Epidermal melanocyte (primary cell): ENCODE measurements at regions not wholly inside any gene's neighbourhood (a gene's known extent, or its start where the extent isn't known, plus 50 kb on each side); places are given as distances from the start of the nearest gene placed in this dataset.
"Not testable (repeated sequence)": the region's sequence is repeated elsewhere in the genome, so short reads cannot be mapped to it uniquely, and the experiment has no call there.

Experiments used
- DNase-seq: peaks from one replicate; pipeline ENCODE4 v3.0.0; 2011; ENCODE audit warnings: low spot score; ENCODE audit not compliant: insufficient read length

- DNase-seq = no peak
Observed at GRCh38 chr3:75118779-75119178, 504.3 kb upstream of the CNTN3 start.

- DNase-seq = no peak
Observed at GRCh38 chr3:75126556-75126955, 512.1 kb upstream of the CNTN3 start.

- DNase-seq = no peak
Observed at GRCh38 chr3:75129101-75129500, 514.6 kb upstream of the CNTN3 start.

- DNase-seq = no peak
Observed at GRCh38 chr3:75136100-75136897, 521.8 kb upstream of the CNTN3 start.

GRCh38 chr3:75138345-75138744 is 523.9 kb upstream of the CNTN3 start:
- DNase-seq = no peak

GRCh38 chr3:75140904-75141615 is 523.1 kb upstream of the FRG2C start:
- DNase-seq = no peak

- no peak for DNase-seq
Observed at GRCh38 chr3:75144406-75144805, 519.7 kb upstream of the FRG2C start.

- no peak for DNase-seq
Observed at GRCh38 chr3:75171630-75172230, 492.4 kb upstream of the FRG2C start.

GRCh38 chr3:75176937-75177336 is 487.2 kb upstream of the FRG2C start:
- no peak for DNase-seq

GRCh38 chr3:75180235-75180944 is 483.7 kb upstream of the FRG2C start:
- DNase-seq = no peak

GRCh38 chr3:75180945-75181298 is 483.2 kb upstream of the FRG2C start:
- DNase-seq = no peak

GRCh38 chr3:75188962-75189361 is 475.2 kb upstream of the FRG2C start:
- DNase-seq = no peak

GRCh38 chr3:75192146-75192616 is 471.9 kb upstream of the FRG2C start:
- peak; percentile 23 for DNase-seq

GRCh38 chr3:75193797-75194196 is 470.3 kb upstream of the FRG2C start:
- DNase-seq = no peak

GRCh38 chr3:75214332-75214731 is 449.8 kb upstream of the FRG2C start:
- not testable (repeated sequence) for DNase-seq

- DNase-seq = no peak
Observed at GRCh38 chr3:75218577-75218976, 445.6 kb upstream of the FRG2C start.

GRCh38 chr3:75220932-75221331 is 443.2 kb upstream of the FRG2C start:
- no peak for DNase-seq

GRCh38 chr3:75224412-75224811 is 439.7 kb upstream of the FRG2C start:
- no peak for DNase-seq

GRCh38 chr3:75232216-75232615 is 431.9 kb upstream of the FRG2C start:
- DNase-seq = no peak

GRCh38 chr3:75235631-75236030 is 428.5 kb upstream of the FRG2C start:
- no peak for DNase-seq

GRCh38 chr3:75237053-75237452 is 427.1 kb upstream of the FRG2C start:
- no peak for DNase-seq

GRCh38 chr3:75237477-75237876 is 426.7 kb upstream of the FRG2C start:
- DNase-seq = no peak
